ENCODE measurements at regions not wholly inside any gene's neighbourhood (a gene's known extent, or its start where the extent isn't known, plus 50 kb on each side); places are given as distances from the start of the nearest gene placed in this dataset.
"Not testable (repeated sequence)": the region's sequence is repeated elsewhere in the genome, so short reads cannot be mapped to it uniquely, and the experiment has no call there.

DNA sequence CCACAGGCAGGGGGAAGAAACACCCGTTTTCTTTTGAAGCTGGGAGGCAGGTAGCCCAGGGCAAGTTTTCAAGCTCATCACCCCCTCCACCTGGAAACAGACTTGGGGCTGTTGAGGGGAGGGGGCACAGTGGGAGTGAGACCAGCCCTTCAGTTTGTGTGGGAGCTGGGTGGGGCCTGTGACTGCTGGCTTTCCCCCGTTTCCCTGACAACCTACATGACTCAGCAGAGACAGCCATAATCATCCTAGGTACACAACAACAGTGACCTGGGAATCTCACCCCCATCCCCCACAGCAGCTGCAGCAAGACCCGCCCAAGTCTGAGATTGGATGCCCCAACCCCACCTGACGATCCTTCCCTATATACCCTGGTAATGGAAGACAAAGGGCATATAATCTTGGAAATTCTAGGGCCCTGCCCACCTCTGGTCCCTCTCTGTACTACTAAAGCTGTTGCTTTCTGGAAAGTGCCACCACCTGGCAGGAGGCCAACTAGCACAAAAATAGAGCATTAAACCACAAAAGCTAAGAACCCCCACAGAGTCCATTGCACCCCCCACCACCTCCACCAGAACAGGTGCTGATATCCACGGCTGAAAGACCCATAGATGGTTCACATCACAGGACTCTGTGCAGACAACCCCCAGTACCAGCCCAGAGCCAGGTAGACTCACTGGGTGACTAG is 422.2 kb upstream of the SGO1 start:
- no peak for DNase-seq

- DNase-seq: no peak
These were observed 418.7 kb upstream of the SGO1 start for GRCh38 chr3:20604659-20605058.

- no peak for DNase-seq
These were observed 403.3 kb upstream of the SGO1 start for GRCh38 chr3:20589275-20589674.

DNA sequence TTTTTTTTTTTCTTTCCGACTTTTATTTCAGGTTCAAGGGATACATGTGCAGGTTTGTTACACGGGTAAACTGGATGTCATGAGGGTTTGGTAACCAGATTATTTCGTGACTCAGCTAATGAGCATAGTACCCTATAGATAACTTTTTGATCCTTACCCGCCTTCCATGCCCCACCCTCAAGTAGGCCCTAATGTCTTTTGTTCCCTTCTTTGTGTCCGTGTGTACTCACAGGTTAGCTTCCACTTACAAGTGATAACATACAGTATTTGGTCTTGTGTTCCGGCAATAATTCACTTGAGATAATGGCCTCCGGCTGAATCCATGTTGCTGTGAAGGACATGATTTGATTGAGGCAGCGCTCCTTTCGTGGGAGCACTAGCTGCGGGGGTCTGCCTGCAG is 402.8 kb upstream of the SGO1 start:
- DNase-seq: no peak

DNA sequence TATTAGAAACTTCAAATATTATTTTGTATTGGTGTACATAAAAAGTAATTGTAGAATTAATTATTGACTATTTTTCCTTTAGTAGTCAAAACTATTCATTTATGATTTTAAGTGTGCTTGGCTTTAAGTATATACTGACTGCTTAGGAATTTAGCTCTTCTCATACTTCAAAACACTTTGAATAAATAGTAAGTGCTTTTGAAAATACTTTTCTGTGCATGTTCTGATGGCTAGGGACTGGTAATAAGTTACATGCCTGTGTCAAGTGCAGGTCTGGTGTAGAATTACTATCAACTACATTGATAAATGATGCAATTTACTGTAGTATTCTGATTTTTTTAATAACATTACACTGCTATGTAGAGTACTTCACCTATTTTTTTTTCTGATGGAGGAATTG is 397.6 kb upstream of the SGO1 start:
- DNase-seq: no peak

DNA sequence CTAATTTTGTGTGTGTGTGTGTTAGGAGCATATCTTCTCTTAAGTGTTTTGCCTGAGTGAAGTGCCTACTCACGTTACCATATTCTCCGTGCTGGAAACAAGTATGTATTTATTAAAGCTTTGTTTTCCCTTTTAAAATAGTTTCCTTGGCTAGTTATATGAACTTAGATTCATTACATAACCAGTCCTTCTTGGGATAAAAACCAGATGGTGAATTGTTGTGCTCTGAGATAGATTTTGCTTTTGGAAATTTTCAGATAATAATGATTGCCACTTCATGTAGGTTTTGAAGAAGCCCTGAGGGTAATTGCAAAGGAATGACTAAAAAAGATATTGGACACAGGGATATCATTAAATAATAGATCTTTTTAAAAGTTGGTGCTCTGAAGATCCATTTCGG is 390.2 kb upstream of the SGO1 start:
- DNase-seq: no peak

- no peak for DNase-seq
These were observed 389.1 kb upstream of the SGO1 start for GRCh38 chr3:20575146-20575545.

DNA sequence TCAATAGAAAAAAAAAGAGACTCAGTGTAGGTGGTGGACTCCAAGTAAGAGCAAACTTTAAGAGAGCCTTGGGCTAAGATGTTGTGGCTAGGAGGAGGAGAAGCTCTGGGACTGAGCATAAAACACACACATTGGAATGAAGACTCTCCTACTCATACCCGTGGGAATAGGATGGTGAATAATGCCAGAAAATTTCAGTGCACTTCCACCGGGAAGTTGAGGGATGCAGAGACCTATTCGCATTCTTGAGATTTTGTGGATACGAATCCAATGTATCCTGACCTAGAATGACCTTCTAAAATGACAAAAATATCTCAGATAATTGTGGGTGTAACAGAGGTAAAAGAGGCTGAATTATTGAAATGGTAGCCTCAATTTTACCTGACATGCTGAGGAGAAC is 388.7 kb upstream of the SGO1 start:
- DNase-seq: no peak

- no peak for DNase-seq
These were observed 387.2 kb upstream of the SGO1 start for GRCh38 chr3:20573175-20573574.

- DNase-seq: no peak
These were observed 386.5 kb upstream of the SGO1 start for GRCh38 chr3:20572473-20572872.

- DNase-seq: no peak
These were observed 383.3 kb upstream of the SGO1 start for GRCh38 chr3:20569310-20569709.

DNA sequence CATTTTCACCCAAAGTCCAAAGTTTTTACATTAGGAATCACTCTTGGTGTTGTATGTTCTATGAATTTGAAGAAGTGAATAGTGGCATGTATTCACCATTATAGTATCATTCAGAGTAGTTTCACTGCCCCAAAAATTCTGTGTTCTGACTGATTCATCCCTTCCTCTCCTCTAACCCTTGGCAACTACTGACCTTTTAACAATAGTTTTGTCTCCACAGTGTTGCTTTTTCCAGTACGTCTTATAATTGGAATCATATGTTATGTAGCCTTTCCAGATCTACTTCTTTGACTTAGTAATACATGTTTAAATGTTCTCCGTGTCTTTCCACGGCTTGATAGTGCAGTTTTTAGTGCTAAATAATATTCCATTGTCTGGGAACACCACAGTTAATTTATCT is 379.0 kb upstream of the SGO1 start:
- no peak for DNase-seq

DNA sequence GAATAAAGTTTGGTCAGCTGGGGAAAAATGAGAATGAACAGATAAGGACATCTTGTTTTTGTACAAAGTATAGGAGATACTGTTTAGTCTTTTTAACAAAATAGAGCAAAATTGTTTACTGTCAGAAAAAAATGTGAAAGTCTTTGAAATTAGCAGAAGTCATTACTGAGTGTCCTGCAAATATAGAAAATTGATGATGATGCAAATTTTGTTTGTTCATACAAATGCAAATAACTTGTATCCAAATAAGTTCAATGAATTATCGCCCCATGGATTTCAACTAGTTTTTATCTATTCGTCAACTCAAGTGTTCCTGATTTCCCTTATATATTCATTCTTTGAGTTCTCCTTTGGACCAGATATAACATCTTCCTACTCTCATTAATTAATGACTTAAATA is 378.0 kb upstream of the SGO1 start:
- no peak for DNase-seq

DNA sequence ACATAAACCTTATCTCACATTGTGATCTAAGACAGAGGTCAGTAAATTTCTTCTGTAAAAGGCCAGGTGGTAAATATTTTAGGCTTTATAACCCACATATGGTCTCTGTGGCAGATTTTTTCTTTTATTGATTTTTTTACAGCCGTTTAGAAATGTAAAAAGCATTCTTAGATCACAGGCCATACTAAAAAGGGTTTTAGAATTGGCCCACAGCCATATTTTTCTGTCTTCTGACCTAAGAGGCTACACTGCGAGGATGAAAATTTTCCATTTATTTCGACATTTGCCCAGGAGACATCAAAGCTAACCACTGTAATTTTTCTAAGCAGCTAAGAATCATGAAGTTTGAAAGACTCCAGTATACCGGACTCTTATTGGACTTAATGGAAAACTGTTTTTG is 377.2 kb upstream of the SGO1 start:
- no peak for DNase-seq

GRCh38 chr3:20561166-20561565 is 375.2 kb upstream of the SGO1 start:
- no peak for DNase-seq

GRCh38 chr3:20560446-20560845 is 374.4 kb upstream of the SGO1 start:
- not testable (repeated sequence) for DNase-seq

- no peak for DNase-seq
These were observed 372.2 kb upstream of the SGO1 start for GRCh38 chr3:20558161-20558560.

DNA sequence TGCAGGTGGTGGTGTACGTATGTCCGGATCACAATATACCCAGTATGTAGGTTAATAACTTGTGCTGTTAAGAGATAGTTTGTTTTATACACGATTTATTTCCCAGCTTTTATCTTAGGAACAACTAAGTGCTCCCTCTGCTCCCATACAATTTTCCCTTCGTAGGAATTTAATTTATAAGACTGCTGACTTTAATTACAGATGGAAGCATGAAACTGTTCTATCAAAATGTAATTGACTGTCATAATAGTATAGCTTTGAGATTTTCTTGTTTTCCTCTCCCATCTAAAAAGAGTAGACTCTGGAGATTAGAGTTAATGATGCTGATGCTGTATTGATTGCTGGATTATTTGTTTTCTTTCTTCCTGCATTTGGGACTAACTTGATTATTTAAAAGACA is 370.7 kb upstream of the SGO1 start:
- no peak for DNase-seq

DNA sequence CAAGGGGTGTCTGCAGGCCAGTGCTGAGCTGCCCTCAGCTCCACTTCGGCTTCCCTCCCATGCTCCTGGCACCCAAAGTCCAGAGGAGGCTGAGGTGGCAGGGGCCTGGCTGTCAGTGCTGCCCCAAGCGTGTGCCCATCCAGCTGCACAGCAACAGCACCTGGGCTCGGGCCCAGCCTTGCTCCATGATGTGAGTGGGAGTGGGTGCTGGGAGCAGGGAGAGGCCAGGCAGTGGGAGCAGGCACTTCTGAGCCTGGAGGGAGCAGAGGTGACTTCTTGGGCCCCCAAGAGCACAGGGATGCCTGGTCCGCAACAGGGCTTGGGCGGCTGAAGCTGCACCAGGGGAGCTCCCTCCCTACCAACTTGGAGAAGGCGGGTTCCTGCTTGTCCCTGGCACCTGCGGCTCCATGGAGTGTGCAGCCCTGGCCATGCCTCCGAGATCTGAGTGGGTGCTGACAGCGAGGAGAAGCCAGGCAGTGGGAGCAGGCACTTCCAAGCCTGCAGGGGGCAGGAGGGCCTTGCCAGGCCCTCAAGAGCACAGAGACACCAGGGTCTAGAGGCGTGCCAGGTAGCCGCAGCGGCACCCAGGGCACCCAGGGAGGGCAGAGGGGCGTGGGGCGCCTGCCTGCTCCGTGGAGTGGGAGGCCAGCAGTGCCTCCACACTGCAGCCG is 366.7 kb upstream of the SGO1 start:
- no peak for DNase-seq

DNA sequence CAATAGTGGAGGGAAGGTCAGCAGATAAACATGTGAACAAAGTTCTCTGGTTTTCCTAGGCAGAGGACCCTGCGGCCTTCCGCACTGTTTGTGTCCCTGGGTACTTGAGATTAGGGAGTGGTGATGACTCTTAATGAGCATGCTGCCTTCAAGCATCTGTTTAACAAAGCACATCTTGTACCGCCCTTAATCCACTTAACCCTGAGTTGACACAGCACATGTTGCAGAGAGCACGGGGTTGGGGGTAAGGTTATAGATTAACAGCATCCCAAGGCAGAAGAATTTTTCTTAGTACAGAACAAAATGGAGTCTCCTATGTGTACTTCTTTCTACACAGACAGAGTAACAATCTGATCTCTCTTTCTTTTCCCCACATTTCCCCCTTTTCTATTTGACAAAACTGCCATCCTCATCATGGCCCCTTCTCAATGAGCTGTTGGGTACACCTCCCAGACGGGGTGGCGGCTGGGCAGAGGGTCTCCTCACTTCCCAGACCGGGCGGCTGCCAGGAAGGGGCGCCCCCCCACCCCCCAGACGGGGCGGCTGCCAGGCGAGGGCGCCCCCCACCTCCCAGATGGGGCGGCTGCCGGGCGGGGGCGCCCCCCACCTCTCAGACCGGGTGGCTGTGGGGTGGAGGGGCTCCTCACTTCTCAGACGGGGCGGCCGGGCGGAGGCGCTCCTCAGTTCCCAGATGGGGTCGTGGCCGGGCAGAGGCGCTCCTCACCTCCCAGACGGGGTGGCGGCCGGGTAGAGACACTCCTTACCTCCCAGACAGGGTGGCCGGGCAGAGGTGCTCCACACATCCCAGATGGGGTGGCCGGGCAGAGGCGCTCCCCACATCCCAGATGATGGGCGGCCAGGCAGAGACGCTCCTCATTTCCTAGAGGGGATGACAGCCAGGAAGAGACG is 361.6 kb upstream of the SGO1 start:
- DNase-seq: not testable (repeated sequence)

DNA sequence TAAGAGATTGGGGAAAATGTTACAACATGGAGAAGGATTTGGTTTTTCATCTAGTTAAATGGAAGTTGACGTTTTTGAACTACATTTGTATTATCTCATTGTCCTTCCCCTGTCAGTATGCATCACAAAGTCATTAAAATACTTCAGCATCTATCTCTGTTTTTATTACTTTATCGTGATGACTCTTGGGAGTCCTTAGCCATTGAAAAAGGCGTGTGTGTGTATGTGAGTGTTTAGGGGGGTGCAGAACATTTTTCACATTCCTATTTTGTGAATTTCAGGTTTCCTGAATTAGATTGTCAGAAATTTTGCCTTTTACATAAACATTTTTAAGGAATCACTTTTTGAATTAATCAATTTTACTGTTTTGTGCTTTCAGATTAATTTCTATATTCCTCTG is 360.6 kb upstream of the SGO1 start:
- DNase-seq: no peak

DNA sequence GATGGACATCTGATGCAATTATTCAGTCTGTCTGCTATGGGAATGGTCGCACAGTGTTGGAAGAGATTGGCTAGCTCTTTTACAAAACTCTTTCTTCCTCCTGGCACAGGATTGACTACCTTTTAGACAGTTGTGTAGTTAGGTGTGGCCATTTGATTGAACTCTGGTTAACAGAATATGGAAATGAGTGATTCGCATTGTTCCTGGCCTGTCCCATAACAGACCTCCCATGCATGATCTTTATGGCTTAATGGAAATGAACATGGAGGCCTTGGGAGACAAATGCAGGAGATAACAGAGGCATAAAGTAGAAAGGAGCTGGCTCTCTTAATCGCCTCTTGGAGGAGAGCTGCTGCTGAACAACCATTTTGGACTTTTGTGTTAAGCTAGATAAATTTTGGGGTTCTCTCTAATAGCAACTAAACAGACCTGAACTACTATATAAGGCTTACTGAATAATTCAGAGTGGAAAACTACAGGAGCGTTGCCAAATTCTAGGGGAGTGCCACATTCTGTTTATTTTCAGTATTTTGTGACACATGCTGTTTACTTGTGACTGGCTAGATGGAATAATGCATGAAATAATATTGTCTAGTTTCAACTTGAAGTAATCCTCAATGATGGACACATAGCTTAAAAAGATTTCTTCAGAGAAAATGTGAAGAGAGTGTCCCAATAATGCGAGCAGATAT is 357.7 kb upstream of the SGO1 start:
- no peak for DNase-seq

DNA sequence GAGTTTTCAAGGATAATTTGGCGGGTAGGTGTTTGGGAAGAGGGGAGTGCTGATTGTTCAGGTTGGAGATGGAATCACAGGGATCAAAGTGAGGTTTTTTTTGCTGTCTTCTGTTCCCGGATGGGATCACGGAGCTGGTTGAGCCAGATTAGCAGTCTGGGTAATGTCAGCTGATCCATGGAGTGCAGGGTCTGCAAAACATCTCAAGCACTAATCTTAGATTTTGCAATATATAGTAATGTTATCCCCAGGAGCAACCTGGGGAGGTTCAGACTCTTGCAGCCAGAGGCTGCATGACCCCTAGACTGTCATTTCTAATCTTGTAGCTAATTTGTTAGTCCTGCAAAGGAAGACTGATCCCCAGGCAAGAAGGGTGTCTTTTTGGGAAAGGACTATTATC is 354.1 kb upstream of the SGO1 start:
- DNase-seq: no peak

Measured in T-helper 2 cell (primary cell).